ENCODE measurements at regions not wholly inside any gene's neighbourhood (a gene's known extent, or its start where the extent isn't known, plus 50 kb on each side); places are given as distances from the start of the nearest gene placed in this dataset.
"Not testable (repeated sequence)": the region's sequence is repeated elsewhere in the genome, so short reads cannot be mapped to it uniquely, and the experiment has no call there.

- no peak for DNase-seq (ENCODE audit: low read depth)
These were observed 993.0 kb downstream of the MAT2B start for GRCh38 chr5:164498438-164498837.

GRCh38 chr5:164500856-164501255 lies 995.4 kb downstream of the MAT2B start:
- no peak for DNase-seq (ENCODE audit: low read depth)

- DNase-seq (ENCODE audit: low read depth): no peak
These were observed 995.9 kb downstream of the MAT2B start for GRCh38 chr5:164501344-164501743.

- peak; percentile 11 for DNase-seq (ENCODE audit: low read depth)
These were observed 998.8 kb downstream of the MAT2B start for GRCh38 chr5:164504141-164504772.

- no peak for DNase-seq (ENCODE audit: low read depth)
These were observed 1000.4 kb downstream of the MAT2B start for GRCh38 chr5:164505791-164506190.

- no peak for DNase-seq (ENCODE audit: low read depth)
These were observed 1012.8 kb downstream of the MAT2B start for GRCh38 chr5:164518067-164518740.

- no peak for DNase-seq (ENCODE audit: low read depth)
These were observed 1013.3 kb downstream of the MAT2B start for GRCh38 chr5:164518741-164519080.

- no peak for DNase-seq (ENCODE audit: low read depth)
These were observed 1026.9 kb downstream of the MAT2B start for GRCh38 chr5:164532235-164532900.

GRCh38 chr5:164533426-164533825 lies 1028.0 kb downstream of the MAT2B start:
- not testable (repeated sequence) for DNase-seq (ENCODE audit: low read depth)

- DNase-seq (ENCODE audit: low read depth): no peak
These were observed 1034.8 kb downstream of the MAT2B start for GRCh38 chr5:164540174-164540573.

GRCh38 chr5:164545507-164545906 lies 1040.1 kb downstream of the MAT2B start:
- DNase-seq (ENCODE audit: low read depth): no peak

- DNase-seq (ENCODE audit: low read depth): no peak
These were observed 1048.4 kb downstream of the MAT2B start for GRCh38 chr5:164553851-164554250.

- no peak for DNase-seq (ENCODE audit: low read depth)
These were observed 1050.4 kb downstream of the MAT2B start for GRCh38 chr5:164555809-164556208.

GRCh38 chr5:164560216-164560615 lies 1054.8 kb downstream of the MAT2B start:
- no peak for DNase-seq (ENCODE audit: low read depth)

GRCh38 chr5:164561933-164562872 lies 1056.8 kb downstream of the MAT2B start:
- no peak for DNase-seq (ENCODE audit: low read depth)

- no peak for DNase-seq (ENCODE audit: low read depth)
These were observed 1058.0 kb downstream of the MAT2B start for GRCh38 chr5:164563370-164563769.

- DNase-seq (ENCODE audit: low read depth): no peak
These were observed 1068.0 kb downstream of the MAT2B start for GRCh38 chr5:164573397-164573796.

GRCh38 chr5:164577201-164577600 lies 1071.8 kb downstream of the MAT2B start:
- no peak for DNase-seq (ENCODE audit: low read depth)

GRCh38 chr5:164577742-164578141 lies 1072.3 kb downstream of the MAT2B start:
- no peak for DNase-seq (ENCODE audit: low read depth)

- no peak for DNase-seq (ENCODE audit: low read depth)
These were observed 1073.0 kb downstream of the MAT2B start for GRCh38 chr5:164578401-164578800.

GRCh38 chr5:164578911-164579310 lies 1073.5 kb downstream of the MAT2B start:
- DNase-seq (ENCODE audit: low read depth): no peak

- DNase-seq (ENCODE audit: low read depth): no peak
These were observed 1074.7 kb downstream of the MAT2B start for GRCh38 chr5:164580155-164580554.
